Transverse colon (tissue), 4 donors: ENCODE measurements at regions not wholly inside any gene's neighbourhood (a gene's known extent, or its start where the extent isn't known, plus 50 kb on each side); places are given as distances from the start of the nearest gene placed in this dataset.
"Not testable (repeated sequence)": the region's sequence is repeated elsewhere in the genome, so short reads cannot be mapped to it uniquely, and the experiment has no call there.

Source experiments
- DNase-seq: peaks from one replicate; pipeline ENCODE4 v3.0.0-alpha.2; 2019
- H3K27ac ChIP-seq, 4 donors: fragments of 200-600 bp; sonication (generic); 2 replicates each; pipeline ENCODE4 v1.5.1; 2016 to 2018; ENCODE audit warnings: inconsistent platforms in 4 of 4
- H3K27me3 ChIP-seq: fragments of 200-600 bp; sonication (generic); 2 replicates; pipeline ENCODE4 v1.5.1; 2017; ENCODE audit warnings: inconsistent platforms
- H3K36me3 ChIP-seq, 4 donors: fragments of 200-600 bp; sonication (generic); 2 replicates each; pipeline ENCODE4 v1.5.1; 2017 to 2019; ENCODE audit warnings: inconsistent platforms in 4 of 4
- H3K4me1 ChIP-seq, 4 donors: fragments of 200-600 bp; sonication (generic); 2 replicates each; pipeline ENCODE4 v1.5.1; 2017 to 2020; ENCODE audit warnings: inconsistent platforms in 4 of 4
- H3K4me3 ChIP-seq, 4 donors: fragments of 200-600 bp; sonication (generic); 1 replicate in 1 of 4; 2 replicates in 3 of 4; pipeline versions ENCODE4 v1.5.1 to v1.6.1; 2017 to 2019; ENCODE audit warnings: inconsistent platforms in 4 of 4
- H3K9me3 ChIP-seq, 2 donors: fragments of 200-600 bp; sonication (generic); 2 replicates each; pipeline ENCODE4 v1.5.1; 2017 to 2019; ENCODE audit warnings: inconsistent platforms in 2 of 2
- WGBS, 2 donors: methylation state at CpG; one replicate each; pipeline ENCODE4 v1.1.5; 2018; ENCODE audit warnings: low coverage in 1 of 2; 5-methylcytosine and 5-hydroxymethylcytosine counted together
- in situ Hi-C, 4 donors: fragments of 200-750 bp; cut with MboI; loops; one replicate each; pipeline versions ENCODE4 v1.15.0 to v1.15.1; 2017; ENCODE audit warnings: low sequenced_read_pairs in 3 of 4, low pct_ligation_motif_present in 1 of 4, low pct_unique_long_range_greater_than_20kb in 1 of 4
- intact Hi-C: fragments of 100-400 bp; cut with DNase I; formaldehyde crosslinking; loops from one replicate; pipeline ENCODE4 v1.15.1; 2023; ENCODE audit warnings: low total_unique reads

GRCh38 chr21:10415859-10416258 is 105.5 kb upstream of the TPTE start:
- H3K27ac ChIP-seq, in situ Hi-C loops, H3K4me1 ChIP-seq, DNase-seq, H3K27me3 ChIP-seq, intact Hi-C loops, H3K4me3 ChIP-seq, H3K36me3 ChIP-seq: not testable (repeated sequence)
- 49 to 58% methylated on average over 6 of the region's 6 CpGs for WGBS, 2 donors
- peaks cover 34 to 35% of the 10 kb centered on the region in 2 donors for H3K9me3 ChIP-seq

- DNase-seq, H3K27me3 ChIP-seq, in situ Hi-C loops, H3K36me3 ChIP-seq, H3K27ac ChIP-seq, H3K4me1 ChIP-seq, intact Hi-C loops, H3K4me3 ChIP-seq: not testable (repeated sequence)
- WGBS, 2 donors, result 53 to 54% methylated on average over 4 of the region's 4 CpGs
- peaks cover 34 to 35% of the 10 kb centered on the region in 2 donors for H3K9me3 ChIP-seq
Observed at GRCh38 chr21:10416691-10417447, 104.5 kb upstream of the TPTE start.

GRCh38 chr21:10417551-10418002 is 103.8 kb upstream of the TPTE start:
- H3K4me3 ChIP-seq, H3K27me3 ChIP-seq, intact Hi-C loops, DNase-seq, H3K27ac ChIP-seq, H3K4me1 ChIP-seq, in situ Hi-C loops, H3K36me3 ChIP-seq: not testable (repeated sequence)
- peaks cover 34 to 38% of the 10 kb centered on the region in 2 donors for H3K9me3 ChIP-seq
- WGBS, 2 donors, result 76% methylated on average over 12 of the region's 12 CpGs

GRCh38 chr21:10418250-10419048 is 102.9 kb upstream of the TPTE start:
- H3K36me3 ChIP-seq, intact Hi-C loops, DNase-seq, H3K27ac ChIP-seq, H3K4me1 ChIP-seq, H3K27me3 ChIP-seq, in situ Hi-C loops, H3K4me3 ChIP-seq: not testable (repeated sequence)
- WGBS, 2 donors, result 55 to 56% methylated on average over 4 of the region's 4 CpGs
- H3K9me3 ChIP-seq, result peaks cover 40 to 41% of the 10 kb centered on the region in 2 donors

- H3K4me3 ChIP-seq, H3K27ac ChIP-seq, intact Hi-C loops, in situ Hi-C loops, H3K27me3 ChIP-seq, H3K36me3 ChIP-seq, H3K4me1 ChIP-seq, DNase-seq: not testable (repeated sequence)
- WGBS, 2 donors, result 61 to 63% methylated on average over 4 of the region's 4 CpGs
- H3K9me3 ChIP-seq, result peaks cover 41% of the 10 kb centered on the region in 2 donors
Observed at GRCh38 chr21:10421199-10421598, 100.2 kb upstream of the TPTE start.

- in situ Hi-C loops, result not testable (repeated sequence)
Observed at GRCh38 chr21:10421601-10422000, 99.8 kb upstream of the TPTE start.

GRCh38 chr21:10424097-10424886 is 97.1 kb upstream of the TPTE start:
- H3K27me3 ChIP-seq, DNase-seq, H3K36me3 ChIP-seq, H3K4me3 ChIP-seq, H3K27ac ChIP-seq, intact Hi-C loops, in situ Hi-C loops, H3K4me1 ChIP-seq: not testable (repeated sequence)
- peaks cover 32 to 45% of the 10 kb centered on the region in 2 donors for H3K9me3 ChIP-seq
- 60 to 67% methylated on average over 4 of the region's 4 CpGs for WGBS, 2 donors

More at GRCh38 chr21:10421601-10422000, 99.8 kb upstream of the TPTE start:
- H3K27me3 ChIP-seq, DNase-seq, H3K4me3 ChIP-seq, H3K27ac ChIP-seq, intact Hi-C loops, H3K36me3 ChIP-seq, H3K4me1 ChIP-seq: not testable (repeated sequence)
- H3K9me3 ChIP-seq, result peaks cover 37 to 38% of the 10 kb centered on the region in 2 donors
- WGBS, 2 donors, result 42 to 50% methylated on average over 2 of the region's 2 CpGs

GRCh38 chr21:10424887-10425145 is 96.6 kb upstream of the TPTE start:
- peaks cover 32 to 45% of the 10 kb centered on the region in 2 donors for H3K9me3 ChIP-seq
- in situ Hi-C loops, DNase-seq, intact Hi-C loops, H3K36me3 ChIP-seq, H3K27ac ChIP-seq, H3K4me1 ChIP-seq, H3K27me3 ChIP-seq, H3K4me3 ChIP-seq: not testable (repeated sequence)
- 33 to 58% methylated on average over 2 of the region's 2 CpGs for WGBS, 2 donors
